ENCODE measurements at regions not wholly inside any gene's neighbourhood (a gene's known extent, or its start where the extent isn't known, plus 50 kb on each side); places are given as distances from the start of the nearest gene placed in this dataset.
A peak's percentile ranks its signal among the peaks of the same experiment; 100 is the strongest.

GRCh38 chr1:30089024-30089430 is 634.4 kb downstream of the MATN1 start:
- WGBS, 2 donors = 24 to 25% methylated on average over 11 of the region's 11 CpGs
- peaks cover 12% of the 10 kb centered on the region for H3K9me3 ChIP-seq (ENCODE audit: control insufficient read depth, low read length)
- H3K27me3 ChIP-seq (ENCODE audit: control insufficient read depth in 1 of 2, insufficient read depth in 2 of 2, low read length in 1 of 2) = no peaks in the 10 kb centered on the region
- no peak overlapping the region for H3K4me3 ChIP-seq (ENCODE audit: low read length in 2 of 2)
- DNase-seq (no peak), ATAC-seq (ENCODE audit: low FRiP score) (no peak)
- intact Hi-C loops (cut with DNase I) = loop anchor here (5.0 kb wide), 4 partner anchors 177 to 852 kb away; partner anchors contain the start of gene PTPRU (in 1 of the 2)
- H3K27ac ChIP-seq (ENCODE audit: low read depth in 1 of 2, low read length in 2 of 2) = no peak overlapping the region
- H3K4me1 ChIP-seq (ENCODE audit: control insufficient read depth in 1 of 2, insufficient read depth in 2 of 2, low read length in 2 of 2) = peaks cover 0 to 3% of the 10 kb centered on the region in 2 donors
- H3K36me3 ChIP-seq (ENCODE audit: control insufficient read depth in 1 of 2, insufficient read depth in 2 of 2, low read length in 1 of 2) = no peaks in the 10 kb centered on the region

GRCh38 chr1:30088594-30088993 is 634.8 kb downstream of the MATN1 start:
- Histone ChIP-seq H3K27me3 (ENCODE audit: control insufficient read depth in 1 of 2, insufficient read depth in 2 of 2, low read length in 1 of 2) (no peaks in the 10 kb centered on the region), H3K4me1 (ENCODE audit: control insufficient read depth in 1 of 2, insufficient read depth in 2 of 2, low read length in 2 of 2) (peaks cover 0 to 5% of the 10 kb centered on the region in 2 donors), H3K27ac (ENCODE audit: low read depth in 1 of 2, low read length in 2 of 2) (no peak overlapping the region), H3K9me3 (ENCODE audit: control insufficient read depth, low read length) (peaks cover 10% of the 10 kb centered on the region), H3K36me3 (ENCODE audit: control insufficient read depth in 1 of 2, insufficient read depth in 2 of 2, low read length in 1 of 2) (no peaks in the 10 kb centered on the region), H3K4me3 (ENCODE audit: low read length in 2 of 2) (no peak overlapping the region)
- intact Hi-C loops (cut with DNase I) = loop anchor here (5.0 kb wide), 4 partner anchors 176 to 851 kb away; partner anchors contain the start of gene PTPRU (in 1 of the 2)
- 68 to 69% methylated on average over 10 of the region's 10 CpGs for whole genome bisulfite sequencing, 2 donors
- DNase-seq (no peak), ATAC-seq (ENCODE audit: low FRiP score) (no peak)

GRCh38 chr1:30087465-30087864 is 635.9 kb downstream of the MATN1 start:
- no peak overlapping the region for H3K27ac ChIP-seq (ENCODE audit: low read depth in 1 of 2, low read length in 2 of 2)
- no peaks in the 10 kb centered on the region for H3K36me3 ChIP-seq (ENCODE audit: control insufficient read depth in 1 of 2, insufficient read depth in 2 of 2, low read length in 1 of 2)
- H3K4me1 ChIP-seq (ENCODE audit: control insufficient read depth in 1 of 2, insufficient read depth in 2 of 2, low read length in 2 of 2) = peaks cover 0 to 6% of the 10 kb centered on the region in 2 donors
- H3K27me3 ChIP-seq (ENCODE audit: control insufficient read depth in 1 of 2, insufficient read depth in 2 of 2, low read length in 1 of 2) = no peaks in the 10 kb centered on the region
- H3K4me3 ChIP-seq (ENCODE audit: low read length in 2 of 2) = no peak overlapping the region
- ATAC-seq (ENCODE audit: low FRiP score) (no peak), DNase-seq (peak in 1 of 2 donors; percentile 35)
- 52% methylated on average over 6 of the region's 6 CpGs for WGBS, 2 donors
- intact Hi-C loops (cut with DNase I) = loop anchor here (5.0 kb wide), 4 partner anchors 175 to 850 kb away; partner anchors contain the start of gene PTPRU (in 1 of the 2)
- peaks cover 5% of the 10 kb centered on the region for H3K9me3 ChIP-seq (ENCODE audit: control insufficient read depth, low read length)

- ATAC-seq (ENCODE audit: low FRiP score) (peak; percentile 80), DNase-seq (peak; percentile 82 to 92)
- WGBS, 2 donors = 18 to 19% methylated on average over 43 to 45 of the region's 45 CpGs
- Histone ChIP-seq H3K27ac (ENCODE audit: low read depth in 1 of 2, low read length in 2 of 2) (peak overlapping the region in 1 of 2 donors; percentile 95), H3K4me3 (ENCODE audit: low read length in 2 of 2) (peak overlapping the region in 1 of 2 donors; percentile 22), H3K36me3 (ENCODE audit: control insufficient read depth in 1 of 2, insufficient read depth in 2 of 2, low read length in 1 of 2) (no peaks in the 10 kb centered on the region), H3K9me3 (ENCODE audit: control insufficient read depth, low read length) (no peaks in the 10 kb centered on the region), H3K27me3 (ENCODE audit: control insufficient read depth in 1 of 2, insufficient read depth in 2 of 2, low read length in 1 of 2) (no peaks in the 10 kb centered on the region), H3K4me1 (ENCODE audit: control insufficient read depth in 1 of 2, insufficient read depth in 2 of 2, low read length in 2 of 2) (peaks cover 0 to 6% of the 10 kb centered on the region in 2 donors)
- intact Hi-C loops (cut with DNase I) = loop anchor here (2.0 to 5.0 kb wide), 7 partner anchors 174 to 849 kb away; partner anchors contain the start of gene PTPRU (in 2 of the 2)
These were observed 637.3 kb downstream of the MATN1 start for GRCh38 chr1:30085811-30086770.

- Histone ChIP-seq H3K36me3 (ENCODE audit: control insufficient read depth in 1 of 2, insufficient read depth in 2 of 2, low read length in 1 of 2) (no peaks in the 10 kb centered on the region), H3K4me3 (ENCODE audit: low read length in 2 of 2) (no peak overlapping the region), H3K27me3 (ENCODE audit: control insufficient read depth in 1 of 2, insufficient read depth in 2 of 2, low read length in 1 of 2) (no peaks in the 10 kb centered on the region), H3K4me1 (ENCODE audit: control insufficient read depth in 1 of 2, insufficient read depth in 2 of 2, low read length in 2 of 2) (peaks cover 0 to 6% of the 10 kb centered on the region in 2 donors), H3K9me3 (ENCODE audit: control insufficient read depth, low read length) (no peaks in the 10 kb centered on the region), H3K27ac (ENCODE audit: low read depth in 1 of 2, low read length in 2 of 2) (peak overlapping the region; percentile 94 to 95)
- 41 to 52% methylated on average over 12 of the region's 12 CpGs for WGBS, 2 donors
- ATAC-seq (ENCODE audit: low FRiP score) = peak; percentile 1
- peak in 1 of 2 donors; percentile 41 for DNase-seq
- intact Hi-C loops (cut with DNase I) = loop anchor here (1.0 to 5.0 kb wide), 8 partner anchors 173 to 848 kb away; partner anchors contain the start of gene PTPRU (in 2 of the 2)
These were observed 638.3 kb downstream of the MATN1 start for GRCh38 chr1:30084909-30085571.

GRCh38 chr1:30083800-30084464 is 639.5 kb downstream of the MATN1 start:
- 0 to 3% methylated on average over 11 of the region's 11 CpGs for WGBS, 2 donors
- Histone ChIP-seq H3K27ac (ENCODE audit: low read depth in 1 of 2, low read length in 2 of 2) (peak overlapping the region; percentile 94 to 95), H3K4me3 (ENCODE audit: low read length in 2 of 2) (no peak overlapping the region), H3K4me1 (ENCODE audit: control insufficient read depth in 1 of 2, insufficient read depth in 2 of 2, low read length in 2 of 2) (peaks cover 0 to 6% of the 10 kb centered on the region in 2 donors), H3K36me3 (ENCODE audit: control insufficient read depth in 1 of 2, insufficient read depth in 2 of 2, low read length in 1 of 2) (no peaks in the 10 kb centered on the region), H3K9me3 (ENCODE audit: control insufficient read depth, low read length) (no peaks in the 10 kb centered on the region), H3K27me3 (ENCODE audit: control insufficient read depth in 1 of 2, insufficient read depth in 2 of 2, low read length in 1 of 2) (no peaks in the 10 kb centered on the region)
- DNase-seq = peak in 1 of 2 donors; percentile 62
- intact Hi-C loops (cut with DNase I) = loop anchor here (1.0 to 2.0 kb wide), 4 partner anchors 291 to 847 kb away; partner anchors contain the start of gene PTPRU (in 1 of the 2)
- peak; percentile 33 for ATAC-seq (ENCODE audit: low FRiP score)

- no peak for ATAC-seq (ENCODE audit: low FRiP score)
- H3K27me3 ChIP-seq (ENCODE audit: control insufficient read depth in 1 of 2, insufficient read depth in 2 of 2, low read length in 1 of 2) = no peaks in the 10 kb centered on the region
- DNase-seq = no peak
- intact Hi-C loops (cut with DNase I) = no loop called here
- H3K4me3 ChIP-seq (ENCODE audit: low read length in 2 of 2) = no peak overlapping the region
- H3K9me3 ChIP-seq (ENCODE audit: control insufficient read depth, low read length) = no peaks in the 10 kb centered on the region
- WGBS, 2 donors = 48% methylated on average over 6 of the region's 6 CpGs
- peaks cover 0 to 6% of the 10 kb centered on the region in 2 donors for H3K4me1 ChIP-seq (ENCODE audit: control insufficient read depth in 1 of 2, insufficient read depth in 2 of 2, low read length in 2 of 2)
- H3K27ac ChIP-seq (ENCODE audit: low read depth in 1 of 2, low read length in 2 of 2) = no peak overlapping the region
- no peaks in the 10 kb centered on the region for H3K36me3 ChIP-seq (ENCODE audit: control insufficient read depth in 1 of 2, insufficient read depth in 2 of 2, low read length in 1 of 2)
These were observed 641.8 kb downstream of the MATN1 start for GRCh38 chr1:30081379-30082102.

Measured in aorta (tissue), 5 donors.